MCF 10A (cell line): ENCODE measurements at regions not wholly inside any gene's neighbourhood (a gene's known extent, or its start where the extent isn't known, plus 50 kb on each side); places are given as distances from the start of the nearest gene placed in this dataset.

Experiments used
- BruUV-seq: library from RNA; stranded (reverse); fragments of 400-500 nt; replicated peaks from 2 replicates; lab custom pipeline; 2021; lab: Mats Ljungman, UMichigan
- CTCF ChIA-PET: fragments of 300-600 bp; sonication (Branson Sonifier 250); formaldehyde crosslinking; extraction: SDS; loops from one replicate; lab custom pipeline; 2021; ENCODE audit warnings: antibody characterized with exemption, inconsistent platforms; lab: Yijun Ruan, JAX
- POLR2A ChIA-PET: fragments of 300-600, 350-650 bp; sonication (Branson Sonifier 250); formaldehyde crosslinking; extraction: SDS; loops from one replicate; lab custom pipeline; 2020; ENCODE audit warnings: antibody characterized with exemption, inconsistent platforms; lab: Yijun Ruan, JAX
- DNase-seq: peaks from one replicate; pipeline ENCODE4 v3.0.0-alpha.2; 2018; ENCODE audit not compliant: unreplicated experiment
- H3K27ac Mint-ChIP-seq: one replicate; pipeline ENCODE4 v1.8.0; 2022; ENCODE audit warnings: mild to moderate bottlenecking, low read depth, mixed read lengths; ENCODE audit not compliant: unreplicated experiment
- H3K27me3 Mint-ChIP-seq: one replicate; pipeline ENCODE4 v1.8.0; 2022; ENCODE audit warnings: mixed read lengths; ENCODE audit not compliant: insufficient read depth, unreplicated experiment
- H3K36me3 Mint-ChIP-seq: one replicate; pipeline ENCODE4 v1.8.0; 2022; ENCODE audit warnings: mild to moderate bottlenecking, moderate library complexity, mixed read lengths; ENCODE audit not compliant: insufficient read depth, unreplicated experiment
- H3K4me1 Mint-ChIP-seq: one replicate; pipeline ENCODE4 v1.8.0; 2022; ENCODE audit warnings: mixed read lengths; ENCODE audit not compliant: insufficient read depth, unreplicated experiment
- H3K4me3 Mint-ChIP-seq: one replicate; pipeline ENCODE4 v1.8.0; 2022; ENCODE audit warnings: mild to moderate bottlenecking, moderate library complexity, mixed read lengths; ENCODE audit not compliant: unreplicated experiment
- H3K9me3 Mint-ChIP-seq: one replicate; pipeline ENCODE4 v1.8.0; 2022; ENCODE audit warnings: mixed read lengths; ENCODE audit not compliant: unreplicated experiment
- CTCF ChIP-seq: fragments of 200-600 bp; IDR thresholded peaks from one replicate; pipeline ENCODE4 v1.8.0; 2022; ENCODE audit warnings: antibody characterized with exemption, mild to moderate bottlenecking; ENCODE audit not compliant: unreplicated experiment
- intact Hi-C: fragments of 100-400 bp; cut with micrococcal nuclease; formaldehyde crosslinking; loops from 2 replicates; pipeline ENCODE4 v1.14.1; 2022

DNA sequence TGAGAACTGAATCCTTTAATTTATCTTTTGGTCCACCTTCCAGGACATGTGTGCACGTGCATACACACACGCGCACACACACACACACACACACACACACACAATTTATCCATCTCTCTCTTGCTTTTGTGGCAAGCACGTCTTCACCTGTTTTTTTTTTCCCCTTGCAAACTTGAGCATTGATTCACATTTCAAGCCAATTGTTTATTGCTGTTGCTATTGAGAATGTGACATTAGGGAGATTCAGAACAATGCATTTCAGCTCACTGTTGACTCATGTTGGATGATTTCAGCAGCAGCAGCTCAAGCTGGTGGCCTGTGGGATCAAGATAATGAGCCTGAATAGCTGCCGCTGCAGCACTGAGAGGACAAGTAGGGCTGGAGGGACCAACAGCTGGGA, 128.9 kb downstream of the SNAPC1 start:
- ChIA-PET POLR2A (interaction anchor here (0.7 kb wide), 1 partner anchor 1145 kb away, joined by 3 read pairs; no protein-coding TSS in a partner anchor), CTCF (interaction anchor here (0.7 to 1.4 kb wide), 3 partner anchors 32 to 1392 kb away, joined by 3 to 8 read pairs (median 4); no protein-coding TSS in a partner anchor)
- Mint-ChIP-seq H3K27ac (no peak overlapping the region), H3K9me3 (no peaks in the 10 kb centered on the region), H3K4me1 (peaks cover 8% of the 10 kb centered on the region), H3K36me3 (no peaks in the 10 kb centered on the region), H3K27me3 (peaks cover 11% of the 10 kb centered on the region), H3K4me3 (no peak overlapping the region)
- no peak for TF ChIP-seq CTCF
- intact Hi-C loops = no loop called here
- no peak for DNase-seq
- BruUV-seq = no TSS peak

DNA sequence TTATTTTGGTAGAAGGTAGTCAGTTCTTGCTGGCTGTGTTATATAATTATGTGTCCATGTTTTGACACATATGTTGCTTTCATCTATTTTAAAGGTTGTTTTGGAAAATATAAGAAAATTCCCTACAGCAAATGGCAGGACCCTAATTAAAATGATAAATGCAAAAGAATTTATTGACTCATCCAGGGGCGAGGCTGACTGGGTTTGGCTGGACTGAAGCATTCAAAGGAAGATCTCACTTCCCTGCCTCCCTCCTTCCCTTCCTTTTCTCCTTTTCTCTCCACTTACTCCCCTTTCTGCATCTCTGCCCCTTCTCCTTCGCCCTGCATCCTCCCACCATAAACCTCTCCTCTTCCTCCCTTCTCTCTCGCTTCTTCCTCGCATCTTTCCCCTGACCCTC, 129.6 kb downstream of the SNAPC1 start:
- no TSS peak for BruUV-seq
- no peak for DNase-seq
- no peak for TF ChIP-seq CTCF
- intact Hi-C loops = no loop called here
- CTCF ChIA-PET = interaction anchor here (0.7 to 1.4 kb wide), 3 partner anchors 32 to 1391 kb away, joined by 3 to 8 read pairs (median 4); no protein-coding TSS in a partner anchor
- POLR2A ChIA-PET = interaction anchor here (0.6 kb wide), 1 partner anchor 76 kb away, joined by 3 read pairs; no protein-coding TSS in a partner anchor
- no peak overlapping the region for H3K4me3 Mint-ChIP-seq
- no peaks in the 10 kb centered on the region for H3K9me3 Mint-ChIP-seq
- H3K27ac Mint-ChIP-seq = no peak overlapping the region
- H3K36me3 Mint-ChIP-seq = no peaks in the 10 kb centered on the region
- peaks cover 11% of the 10 kb centered on the region for H3K27me3 Mint-ChIP-seq
- H3K4me1 Mint-ChIP-seq = peaks cover 8% of the 10 kb centered on the region

DNA sequence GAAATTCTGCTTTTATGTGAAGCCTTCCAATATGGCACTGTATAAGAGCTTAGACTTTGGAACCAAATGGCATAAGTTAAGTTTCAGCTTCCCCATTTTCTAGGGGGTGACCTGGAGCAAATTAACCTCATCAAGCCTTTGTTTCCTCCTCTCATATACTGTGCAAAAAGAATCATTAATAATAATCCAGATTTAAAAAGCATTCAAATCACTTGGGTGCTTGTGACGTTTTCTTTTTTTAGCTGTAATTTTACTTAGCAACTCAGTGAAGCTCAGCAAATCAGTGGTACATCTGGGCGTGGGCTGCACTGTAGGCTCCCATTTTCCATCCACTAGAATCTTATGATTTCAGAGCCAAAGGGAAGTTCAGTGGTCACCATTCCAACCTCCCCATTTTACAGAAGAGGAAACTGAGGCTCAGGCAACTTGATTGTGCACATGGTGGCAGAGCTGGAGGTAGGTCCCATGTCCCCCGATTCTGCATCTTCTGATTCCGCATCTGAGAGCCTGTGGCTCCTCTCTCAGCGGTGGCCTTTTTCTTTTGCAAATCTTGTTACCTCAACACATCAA, 131.2 kb downstream of the SNAPC1 start:
- Mint-ChIP-seq H3K4me1 (peaks cover 8% of the 10 kb centered on the region), H3K9me3 (no peaks in the 10 kb centered on the region), H3K27ac (no peak overlapping the region), H3K36me3 (no peaks in the 10 kb centered on the region), H3K27me3 (peaks cover 11% of the 10 kb centered on the region), H3K4me3 (no peak overlapping the region)
- ChIA-PET CTCF (interaction anchor here (0.6 to 3.8 kb wide), 23 partner anchors 11 to 1531 kb away, joined by 3 to 110 read pairs (median 3); no protein-coding TSS in a partner anchor), POLR2A (no interaction called here)
- TF ChIP-seq CTCF = no peak
- no peak for DNase-seq
- intact Hi-C loops = no loop called here
- no TSS peak for BruUV-seq

- peak; percentile 81 for DNase-seq
- BruUV-seq = no TSS peak
- Mint-ChIP-seq H3K27me3 (peaks cover 11% of the 10 kb centered on the region), H3K27ac (no peak overlapping the region), H3K4me1 (peaks cover 8% of the 10 kb centered on the region), H3K36me3 (no peaks in the 10 kb centered on the region), H3K9me3 (no peaks in the 10 kb centered on the region), H3K4me3 (no peak overlapping the region)
- CTCF ChIA-PET = interaction anchor here (0.6 to 3.8 kb wide), 25 partner anchors 10 to 1532 kb away, joined by 3 to 110 read pairs (median 3); no protein-coding TSS in a partner anchor
- TF ChIP-seq CTCF = peak; percentile 75
- POLR2A ChIA-PET = no interaction called here
- intact Hi-C loops = loop anchor here (1.0 kb wide), 1 partner anchor 233 kb away; no protein-coding TSS in a partner anchor
These were observed 132.3 kb downstream of the SNAPC1 start for GRCh38 chr14:61894452-61895077.
